ENCODE measurements at regions not wholly inside any gene's neighbourhood (a gene's known extent, or its start where the extent isn't known, plus 50 kb on each side); places are given as distances from the start of the nearest gene placed in this dataset.
"Not testable (repeated sequence)": the region's sequence is repeated elsewhere in the genome, so short reads cannot be mapped to it uniquely, and the experiment has no call there.

- TF ChIP-seq POLR2A (IDR thresholded peaks at IDR 0.05), result not testable (repeated sequence)
- TF ChIP-seq, protein P1, sequence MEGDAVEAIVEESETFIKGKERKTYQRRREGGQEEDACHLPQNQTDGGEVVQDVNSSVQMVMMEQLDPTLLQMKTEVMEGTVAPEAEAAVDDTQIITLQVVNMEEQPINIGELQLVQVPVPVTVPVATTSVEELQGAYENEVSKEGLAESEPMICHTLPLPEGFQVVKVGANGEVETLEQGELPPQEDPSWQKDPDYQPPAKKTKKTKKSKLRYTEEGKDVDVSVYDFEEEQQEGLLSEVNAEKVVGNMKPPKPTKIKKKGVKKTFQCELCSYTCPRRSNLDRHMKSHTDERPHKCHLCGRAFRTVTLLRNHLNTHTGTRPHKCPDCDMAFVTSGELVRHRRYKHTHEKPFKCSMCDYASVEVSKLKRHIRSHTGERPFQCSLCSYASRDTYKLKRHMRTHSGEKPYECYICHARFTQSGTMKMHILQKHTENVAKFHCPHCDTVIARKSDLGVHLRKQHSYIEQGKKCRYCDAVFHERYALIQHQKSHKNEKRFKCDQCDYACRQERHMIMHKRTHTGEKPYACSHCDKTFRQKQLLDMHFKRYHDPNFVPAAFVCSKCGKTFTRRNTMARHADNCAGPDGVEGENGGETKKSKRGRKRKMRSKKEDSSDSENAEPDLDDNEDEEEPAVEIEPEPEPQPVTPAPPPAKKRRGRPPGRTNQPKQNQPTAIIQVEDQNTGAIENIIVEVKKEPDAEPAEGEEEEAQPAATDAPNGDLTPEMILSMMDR (IDR thresholded peaks at IDR 0.05), result not testable (repeated sequence)
Observed at GRCh38 chr15:69684823-69685222, 232.2 kb downstream of the RPLP1 start.

Data from thyroid gland (tissue), 4 donors.